GM06990 (cell line): ENCODE measurements at regions not wholly inside any gene's neighbourhood (a gene's known extent, or its start where the extent isn't known, plus 50 kb on each side); places are given as distances from the start of the nearest gene placed in this dataset.
"Not testable (repeated sequence)": the region's sequence is repeated elsewhere in the genome, so short reads cannot be mapped to it uniquely, and the experiment has no call there.

Experiments used
- DNase-seq: peaks from one replicate; pipeline ENCODE4 v3.0.0-alpha.2; 2011; ENCODE audit not compliant: insufficient read length; ENCODE audit errors: extremely low read depth
- H3K27me3 ChIP-seq: replicated peaks from 2 replicates; pipeline ENCODE4 v1.6.0; 2011; ENCODE audit warnings: low read length; ENCODE audit not compliant: control insufficient read depth, insufficient read depth
- H3K36me3 ChIP-seq: 2 replicates; pipeline ENCODE4 v1.5.1; 2011; ENCODE audit warnings: low read length; ENCODE audit not compliant: control insufficient read depth, insufficient read depth
- H3K4me3 ChIP-seq: replicated peaks from 2 replicates; pipeline ENCODE4 v1.5.1; 2011; ENCODE audit warnings: low read depth, mild to moderate bottlenecking, control low read depth, low read length
- TF ChIP-seq, protein P1 (sequence below): IDR thresholded peaks from 2 replicates; pipeline ENCODE4 v1.5.1; 2011; ENCODE audit warnings: low read length, control low read depth, mild to moderate bottlenecking, inconsistent platforms; ENCODE audit not compliant: insufficient read depth, poor library complexity, severe bottlenecking

GRCh38 chr20:30164389-30164788 is 1093.1 kb upstream of the DEFB115 start:
- not testable (repeated sequence) for H3K36me3 ChIP-seq, H3K27me3 ChIP-seq

DNA sequence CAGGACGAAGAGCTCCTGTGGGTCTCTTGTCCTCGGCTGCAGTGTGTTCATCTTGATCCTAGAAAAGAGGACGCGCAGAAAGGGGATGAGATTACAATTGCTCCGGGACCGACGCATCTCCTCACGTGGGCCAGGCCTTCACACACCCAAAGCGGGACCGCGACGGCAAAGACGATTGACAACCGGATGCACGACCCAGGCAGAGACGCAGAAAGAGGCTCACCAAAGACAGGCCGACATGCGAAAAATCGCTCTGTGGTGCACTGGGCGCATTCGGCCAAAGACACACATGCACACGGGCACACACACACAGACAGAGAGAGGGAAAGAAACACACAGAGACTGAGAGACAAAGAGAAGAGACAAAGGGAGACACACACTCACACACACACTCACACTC is 1089.9 kb upstream of the DEFB115 start:
- no peak overlapping the region for H3K4me3 ChIP-seq
- no peaks in the 10 kb centered on the region for H3K36me3 ChIP-seq
- TF ChIP-seq, protein P1, sequence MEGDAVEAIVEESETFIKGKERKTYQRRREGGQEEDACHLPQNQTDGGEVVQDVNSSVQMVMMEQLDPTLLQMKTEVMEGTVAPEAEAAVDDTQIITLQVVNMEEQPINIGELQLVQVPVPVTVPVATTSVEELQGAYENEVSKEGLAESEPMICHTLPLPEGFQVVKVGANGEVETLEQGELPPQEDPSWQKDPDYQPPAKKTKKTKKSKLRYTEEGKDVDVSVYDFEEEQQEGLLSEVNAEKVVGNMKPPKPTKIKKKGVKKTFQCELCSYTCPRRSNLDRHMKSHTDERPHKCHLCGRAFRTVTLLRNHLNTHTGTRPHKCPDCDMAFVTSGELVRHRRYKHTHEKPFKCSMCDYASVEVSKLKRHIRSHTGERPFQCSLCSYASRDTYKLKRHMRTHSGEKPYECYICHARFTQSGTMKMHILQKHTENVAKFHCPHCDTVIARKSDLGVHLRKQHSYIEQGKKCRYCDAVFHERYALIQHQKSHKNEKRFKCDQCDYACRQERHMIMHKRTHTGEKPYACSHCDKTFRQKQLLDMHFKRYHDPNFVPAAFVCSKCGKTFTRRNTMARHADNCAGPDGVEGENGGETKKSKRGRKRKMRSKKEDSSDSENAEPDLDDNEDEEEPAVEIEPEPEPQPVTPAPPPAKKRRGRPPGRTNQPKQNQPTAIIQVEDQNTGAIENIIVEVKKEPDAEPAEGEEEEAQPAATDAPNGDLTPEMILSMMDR, result no peak
- DNase-seq, result no peak
- no peaks in the 10 kb centered on the region for H3K27me3 ChIP-seq

More at GRCh38 chr20:30164389-30164788, 1093.1 kb upstream of the DEFB115 start:
- H3K4me3 ChIP-seq, DNase-seq: not testable (repeated sequence)

DNA sequence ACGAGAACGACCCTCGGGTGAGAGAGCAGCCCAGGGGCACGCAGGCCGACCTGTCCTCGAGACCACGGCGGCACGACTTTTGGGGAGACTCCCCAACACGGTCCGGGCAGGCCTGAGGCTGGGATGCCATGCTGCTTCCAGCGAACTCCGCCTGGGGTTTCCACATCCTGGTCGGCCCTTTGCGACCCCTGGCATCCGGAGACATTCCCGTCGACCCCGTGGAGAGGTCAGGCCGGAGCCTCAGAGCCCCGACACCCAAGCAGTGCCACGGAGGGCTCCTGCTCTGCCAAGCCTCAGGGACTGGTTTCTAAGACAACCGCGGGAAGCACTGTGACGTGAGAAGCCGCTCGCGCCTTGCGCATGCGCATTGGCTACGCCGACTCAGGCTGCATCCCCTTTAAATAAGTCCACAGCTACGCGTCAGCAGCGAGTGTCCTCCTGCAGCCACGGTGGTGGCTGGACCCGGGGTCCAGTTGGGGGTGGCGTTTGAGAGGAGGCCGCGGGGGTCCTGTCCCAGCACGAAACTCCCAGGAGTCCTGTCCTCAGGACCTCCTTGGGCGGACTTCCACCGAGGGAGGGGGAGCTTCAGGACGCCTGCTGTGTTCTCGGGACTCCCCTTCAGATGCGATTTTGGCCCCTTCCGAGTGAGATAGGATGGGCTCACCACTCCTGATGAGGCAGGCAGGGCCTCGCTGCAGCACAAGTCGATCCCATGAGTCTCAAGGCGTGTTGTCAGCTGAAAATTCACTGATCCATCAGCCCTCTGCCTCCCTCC is 1089.3 kb upstream of the DEFB115 start:
- no peak for DNase-seq
- Histone ChIP-seq H3K36me3 (no peaks in the 10 kb centered on the region), H3K27me3 (no peaks in the 10 kb centered on the region), H3K4me3 (no peak overlapping the region)
- TF ChIP-seq, protein P1, result no peak

- Histone ChIP-seq H3K36me3 (no peaks in the 10 kb centered on the region), H3K27me3 (no peaks in the 10 kb centered on the region), H3K4me3 (no peak overlapping the region)
- TF ChIP-seq, protein P1, result no peak
- no peak for DNase-seq
Observed at GRCh38 chr20:30168800-30169138, 1088.7 kb upstream of the DEFB115 start.

DNA sequence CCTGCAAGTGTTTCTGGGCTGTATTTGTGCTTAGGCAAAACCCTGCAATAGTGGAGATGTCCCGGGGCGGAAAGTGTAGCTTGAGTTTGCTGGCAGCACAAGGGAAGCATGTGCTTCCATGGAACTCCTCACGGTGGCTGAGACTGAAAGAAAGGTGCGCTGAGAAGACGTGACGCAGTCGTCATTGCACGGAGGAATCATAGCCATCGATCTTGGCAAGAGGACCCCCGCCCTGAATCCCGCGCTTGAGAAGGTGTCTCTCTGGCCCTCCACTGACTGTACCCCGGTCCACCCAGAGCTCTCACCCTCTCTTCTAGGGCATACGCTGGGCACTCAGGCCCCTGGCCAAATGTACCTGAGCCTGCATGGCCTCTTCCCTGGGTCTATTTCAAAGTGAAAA is 1081.8 kb upstream of the DEFB115 start:
- DNase-seq, result no peak
- Histone ChIP-seq H3K27me3 (no peaks in the 10 kb centered on the region), H3K4me3 (no peak overlapping the region), H3K36me3 (no peaks in the 10 kb centered on the region)
- TF ChIP-seq, protein P1, result no peak

DNA sequence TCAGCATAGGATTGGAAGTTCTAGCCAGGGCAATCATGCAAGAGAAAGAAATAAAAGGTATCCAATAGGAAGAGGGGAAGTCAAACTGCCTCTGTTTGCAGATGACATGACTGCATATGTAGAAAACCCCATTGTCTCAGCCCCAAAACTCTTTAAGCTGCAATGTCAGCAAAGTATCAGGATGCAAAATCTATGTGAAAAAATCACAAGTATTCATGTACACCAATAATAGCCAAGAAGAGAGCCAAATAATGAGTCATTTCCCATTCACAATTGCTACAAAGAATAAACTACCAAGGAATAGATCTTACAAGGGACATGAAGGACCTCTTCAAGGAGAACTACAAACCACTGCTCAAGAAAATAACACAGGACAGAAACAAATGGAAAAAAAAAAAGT is 1074.3 kb upstream of the DEFB115 start:
- not testable (repeated sequence) for DNase-seq, H3K36me3 ChIP-seq, H3K4me3 ChIP-seq, H3K27me3 ChIP-seq

GRCh38 chr20:30191785-30192184 is 1065.7 kb upstream of the DEFB115 start:
- H3K4me3 ChIP-seq, H3K27me3 ChIP-seq, DNase-seq, H3K36me3 ChIP-seq: not testable (repeated sequence)

- not testable (repeated sequence) for H3K27me3 ChIP-seq, DNase-seq, H3K36me3 ChIP-seq, H3K4me3 ChIP-seq
Observed at GRCh38 chr20:30234477-30234876, 1023.0 kb upstream of the DEFB115 start.

DNA sequence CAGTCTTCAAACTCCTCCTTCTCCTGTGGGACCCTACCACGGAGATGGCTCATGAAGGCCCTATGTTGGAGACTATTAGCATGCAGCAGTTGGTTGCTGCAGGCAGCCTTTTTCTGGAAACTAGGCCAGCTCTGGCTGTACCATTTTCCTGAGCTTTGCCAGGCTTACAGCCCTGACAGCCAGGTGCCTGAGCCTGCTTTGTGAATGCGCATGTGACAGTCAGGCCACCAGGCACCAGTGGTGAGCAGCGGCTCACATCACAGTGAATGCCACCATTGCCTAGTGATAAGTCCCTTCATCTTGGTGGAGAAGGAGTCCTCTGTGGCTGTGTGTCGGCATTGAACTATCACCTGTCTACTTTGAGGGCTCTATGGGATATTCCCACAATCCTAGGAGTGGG is 982.4 kb upstream of the DEFB115 start:
- not testable (repeated sequence) for H3K4me3 ChIP-seq, H3K27me3 ChIP-seq

More for the DNA sequence above, 982.4 kb upstream of the DEFB115 start:
- not testable (repeated sequence) for H3K36me3 ChIP-seq, DNase-seq
